Endothelial cell of umbilical vein (primary cell): ENCODE measurements at regions not wholly inside any gene's neighbourhood (a gene's known extent, or its start where the extent isn't known, plus 50 kb on each side); places are given as distances from the start of the nearest gene placed in this dataset.

ENCODE experiments used
- BruUV-seq: library from RNA; stranded (reverse); fragments of 400-500 nt; replicated peaks from 2 replicates; lab custom pipeline; 2021; lab: Mats Ljungman, UMichigan
- CTCF ChIA-PET: fragments of 300-600, 350-600 bp; sonication (Branson Sonifier 250); formaldehyde crosslinking; loops from one replicate; lab custom pipeline; 2021; ENCODE audit warnings: antibody characterized with exemption, inconsistent platforms; lab: Charles Lee
- POLR2A ChIA-PET: fragments of 300-600, 350-600 bp; sonication (Branson Sonifier 250); formaldehyde crosslinking; loops from one replicate; lab custom pipeline; 2021; ENCODE audit warnings: antibody characterized with exemption, inconsistent platforms; lab: Charles Lee
- DNase-seq: peaks from one replicate; pipeline ENCODE4 v3.0.0-alpha.2; 2011; ENCODE audit warnings: low read depth, low spot score
- FAIRE-seq: peaks from 2 replicates; lab custom pipeline; 2011; peaks lifted over from hg19 to GRCh38; lab: Jason Lieb, UNC
- H2AFZ ChIP-seq: 2 replicates; pipeline ENCODE4 v1.6.0; 2012; ENCODE audit warnings: low read depth, low read length, control low read depth, inconsistent platforms
- H3K27ac ChIP-seq: 2 replicates; pipeline ENCODE4 v1.5.1; 2011; ENCODE audit warnings: low read depth, mild to moderate bottlenecking, control low read depth, low read length, moderate library complexity; ENCODE audit not compliant: insufficient read depth
- H3K27me3 ChIP-seq, 2 experiments: 2 replicates each; pipeline versions ENCODE4 v1.6.0 to v1.6.1; 2011; ENCODE audit warnings: low read length in 2 of 2, mixed read lengths in 1 of 2; ENCODE audit not compliant: control insufficient read depth in 2 of 2, insufficient read depth in 2 of 2
- H3K36me3 ChIP-seq, 2 experiments: 2 replicates in 1 of 2; 3 replicates in 1 of 2; pipeline ENCODE4 v1.5.1; 2011; ENCODE audit warnings: low read length in 2 of 2, mild to moderate bottlenecking in 1 of 2, moderate library complexity in 1 of 2; ENCODE audit not compliant: control insufficient read depth in 2 of 2, insufficient read depth in 2 of 2; ENCODE audit errors: extremely low read depth in 1 of 2
- H3K4me1 ChIP-seq: 3 replicates; pipeline ENCODE4 v1.5.1; 2011; ENCODE audit warnings: mild to moderate bottlenecking, low read length; ENCODE audit not compliant: control insufficient read depth, insufficient read depth; ENCODE audit errors: extremely low read depth
- H3K4me2 ChIP-seq: 2 replicates; pipeline ENCODE4 v1.6.1; 2011; ENCODE audit warnings: low read length, control low read depth, mixed read lengths; ENCODE audit not compliant: insufficient read depth
- H3K4me3 ChIP-seq, 3 experiments: fragments of 200-600 bp in 1 of 3; sonication (generic), shearing (Covaris generic) in 1 of 3; replicated peaks in 1 of 3; 2 replicates each; pipeline ENCODE4 v1.5.1; 2011 to 2016; ENCODE audit warnings: control low read depth in 3 of 3, low read length in 3 of 3, mild to moderate bottlenecking in 2 of 3, inconsistent platforms in 1 of 3, low read depth in 1 of 3, moderate library complexity in 1 of 3; ENCODE audit not compliant: insufficient read depth in 1 of 3
- H3K79me2 ChIP-seq: 2 replicates; pipeline ENCODE4 v1.6.0; 2012; ENCODE audit warnings: low read length, inconsistent platforms; ENCODE audit not compliant: control insufficient read depth, insufficient read depth
- H3K9ac ChIP-seq: replicated peaks from 2 replicates; pipeline ENCODE3; 2011; ENCODE audit warnings: low read length, control low read depth; ENCODE audit not compliant: insufficient read depth; ENCODE audit errors: extremely low read depth
- H3K9me1 ChIP-seq: replicated peaks from 3 replicates; pipeline ENCODE4 v1.6.0; 2011; ENCODE audit warnings: mild to moderate bottlenecking, low read length; ENCODE audit not compliant: control insufficient read depth, insufficient read depth; ENCODE audit errors: extremely low read depth
- H3K9me3 ChIP-seq: replicated peaks from 2 replicates; pipeline ENCODE4 v1.5.1; 2012; ENCODE audit warnings: low read length, inconsistent platforms; ENCODE audit not compliant: control insufficient read depth, insufficient read depth
- H4K20me1 ChIP-seq: replicated peaks from 2 replicates; pipeline ENCODE3; 2011; ENCODE audit warnings: mild to moderate bottlenecking, low read length; ENCODE audit not compliant: control insufficient read depth, insufficient read depth; ENCODE audit errors: extremely low read depth
- FOS ChIP-seq: IDR thresholded peaks from 2 replicates; pipeline ENCODE4 v1.6.1; 2011; ENCODE audit warnings: mild to moderate bottlenecking, low read length, moderate library complexity, borderline replicate concordance; ENCODE audit not compliant: insufficient read depth
- MAX ChIP-seq: IDR thresholded peaks from 2 replicates; pipeline ENCODE4 v1.6.1; 2011; ENCODE audit not compliant: insufficient read depth, insufficient read length
- MYC ChIP-seq: IDR thresholded peaks from one replicate; pipeline ENCODE4 v1.6.1; 2011; ENCODE audit warnings: mild to moderate bottlenecking, low read depth, low read length
- POLR2AphosphoS5 ChIP-seq: IDR thresholded peaks from 2 replicates; pipeline ENCODE4 v1.6.1; 2012; ENCODE audit warnings: low read depth, mild to moderate bottlenecking, control low read depth, low read length, moderate library complexity; ENCODE audit not compliant: insufficient read depth
- dilution Hi-C: fragments of 300-500 bp; cut with MboI; formaldehyde crosslinking; loops from one replicate; pipeline ENCODE4 v1.15.0; 2019; ENCODE audit warnings: low sequenced_read_pairs; ENCODE audit not compliant: extremely low pct_ligation_motif_present
- intact Hi-C: fragments of 100-400 bp; cut with micrococcal nuclease; formaldehyde crosslinking; loops from one replicate; pipeline ENCODE4 v1.10.0; 2022

- no peak for FAIRE-seq
- H3K9me1 ChIP-seq, result no peaks in the 10 kb centered on the region
- CTCF ChIA-PET, result no interaction called here
- peaks cover 0 to 2% of the 10 kb centered on the region in 2 experiments for H3K27me3 ChIP-seq
- no peak overlapping the region for H2AFZ ChIP-seq
- H3K9ac ChIP-seq, result no peak overlapping the region
- POLR2A ChIA-PET, result no interaction called here
- H3K4me1 ChIP-seq, result no peaks in the 10 kb centered on the region
- no peak overlapping the region for H3K4me3 ChIP-seq
- no peaks in the 10 kb centered on the region for H3K36me3 ChIP-seq
- DNase-seq, result no peak
- dilution Hi-C loops, result no loop called here
- no peak overlapping the region for H3K4me2 ChIP-seq
- TF ChIP-seq FOS, result no peak
- H3K79me2 ChIP-seq, result no peaks in the 10 kb centered on the region
- H3K9me3 ChIP-seq, result no peaks in the 10 kb centered on the region
- no TSS peak for BruUV-seq
- no peak overlapping the region for H3K27ac ChIP-seq
- intact Hi-C loops, result no loop called here
- H4K20me1 ChIP-seq, result no peaks in the 10 kb centered on the region
Observed at GRCh38 chr20:6909608-6910007, 142.1 kb downstream of the BMP2 start.

- no peaks in the 10 kb centered on the region for H3K9me3 ChIP-seq
- H3K4me3 ChIP-seq, result no peak overlapping the region
- no peak overlapping the region for H3K9ac ChIP-seq
- H3K79me2 ChIP-seq, result no peaks in the 10 kb centered on the region
- DNase-seq (no peak), FAIRE-seq (no peak)
- H3K27ac ChIP-seq, result no peak overlapping the region
- no peaks in the 10 kb centered on the region for H3K36me3 ChIP-seq
- ChIA-PET CTCF (interaction anchor here (1.4 kb wide), 1 partner anchor 10 kb away, joined by 3 read pairs; no protein-coding TSS in a partner anchor), POLR2A (no interaction called here)
- dilution Hi-C loops, result no loop called here
- H2AFZ ChIP-seq, result no peak overlapping the region
- TF ChIP-seq MAX (no peak), MYC (no peak), POLR2AphosphoS5 (no peak)
- H3K4me2 ChIP-seq, result no peak overlapping the region
- H4K20me1 ChIP-seq, result no peaks in the 10 kb centered on the region
- no peaks in the 10 kb centered on the region for H3K4me1 ChIP-seq
- intact Hi-C loops, result no loop called here
- no peaks in the 10 kb centered on the region for H3K9me1 ChIP-seq
- BruUV-seq, result no TSS peak
- peaks cover 0 to 2% of the 10 kb centered on the region in 2 experiments for H3K27me3 ChIP-seq
Observed at GRCh38 chr20:6914986-6915385, 147.5 kb downstream of the BMP2 start.
